ENCODE measurements at regions not wholly inside any gene's neighbourhood (a gene's known extent, or its start where the extent isn't known, plus 50 kb on each side); places are given as distances from the start of the nearest gene placed in this dataset.

DNA sequence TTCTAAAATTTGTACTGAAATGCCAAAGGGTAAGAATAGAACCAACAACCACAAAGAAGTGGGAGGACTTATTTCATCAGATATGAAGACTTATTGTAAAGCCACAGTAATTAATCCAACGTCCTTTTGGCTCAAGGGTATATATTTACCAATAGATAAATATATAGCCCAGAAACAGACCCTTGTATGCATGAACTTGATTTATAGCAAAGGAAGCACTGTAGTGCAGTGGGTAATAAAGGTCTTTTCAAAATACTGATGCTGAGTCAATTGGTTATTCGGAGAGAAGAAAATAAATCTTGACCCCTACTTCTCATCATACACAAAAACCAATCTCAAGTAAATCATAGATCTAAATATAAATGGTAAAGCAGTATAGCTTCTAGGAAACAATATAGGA is 200.5 kb upstream of the ST6GAL2 start:
- ATAC-seq: no peak

More for the DNA sequence above, 200.5 kb upstream of the ST6GAL2 start:
- DNase-seq (ENCODE audit: low spot score): no peak
- no peak for TF ChIP-seq REST (IDR thresholded peaks at IDR 0.05; ENCODE audit: unreplicated experiment)
- no peak for TF ChIP-seq ZNF114 (CRISPR knock-in tag; IDR thresholded peaks at IDR 0.05)
- TF ChIP-seq POLR2AphosphoS5 (IDR thresholded peaks at IDR 0.05; ENCODE audit: low read depth): no peak
- no peak for TF ChIP-seq EZH2phosphoT487 (IDR thresholded peaks at IDR 0.05; ENCODE audit: unreplicated experiment)
- TF ChIP-seq ZNF331 (CRISPR knock-in tag; IDR thresholded peaks at IDR 0.05; ENCODE audit: low read depth): no peak
- TF ChIP-seq JUNB (IDR thresholded peaks at IDR 0.05; ENCODE audit: unreplicated experiment): no peak
- TF ChIP-seq CREB1 (CRISPR knock-in tag; IDR thresholded peaks at IDR 0.05; ENCODE audit: low read depth): no peak
- no peak for TF ChIP-seq NANOG (IDR thresholded peaks at IDR 0.05; ENCODE audit: borderline replicate concordance)
- no peak for TF ChIP-seq EZH2 (IDR thresholded peaks at IDR 0.05; ENCODE audit: low read depth, unreplicated experiment)
- TF ChIP-seq ETS1 (IDR thresholded peaks at IDR 0.05): no peak
- no peak for TF ChIP-seq STAT1 (IDR thresholded peaks at IDR 0.05; ENCODE audit: unreplicated experiment)
- TF ChIP-seq, protein P1, sequence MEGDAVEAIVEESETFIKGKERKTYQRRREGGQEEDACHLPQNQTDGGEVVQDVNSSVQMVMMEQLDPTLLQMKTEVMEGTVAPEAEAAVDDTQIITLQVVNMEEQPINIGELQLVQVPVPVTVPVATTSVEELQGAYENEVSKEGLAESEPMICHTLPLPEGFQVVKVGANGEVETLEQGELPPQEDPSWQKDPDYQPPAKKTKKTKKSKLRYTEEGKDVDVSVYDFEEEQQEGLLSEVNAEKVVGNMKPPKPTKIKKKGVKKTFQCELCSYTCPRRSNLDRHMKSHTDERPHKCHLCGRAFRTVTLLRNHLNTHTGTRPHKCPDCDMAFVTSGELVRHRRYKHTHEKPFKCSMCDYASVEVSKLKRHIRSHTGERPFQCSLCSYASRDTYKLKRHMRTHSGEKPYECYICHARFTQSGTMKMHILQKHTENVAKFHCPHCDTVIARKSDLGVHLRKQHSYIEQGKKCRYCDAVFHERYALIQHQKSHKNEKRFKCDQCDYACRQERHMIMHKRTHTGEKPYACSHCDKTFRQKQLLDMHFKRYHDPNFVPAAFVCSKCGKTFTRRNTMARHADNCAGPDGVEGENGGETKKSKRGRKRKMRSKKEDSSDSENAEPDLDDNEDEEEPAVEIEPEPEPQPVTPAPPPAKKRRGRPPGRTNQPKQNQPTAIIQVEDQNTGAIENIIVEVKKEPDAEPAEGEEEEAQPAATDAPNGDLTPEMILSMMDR (conservative IDR thresholded peaks at IDR 0.05; ENCODE audit: low read depth in 2 of 2): no peak
- H3K36me3 ChIP-seq (ENCODE audit: insufficient read depth): no peaks in the 10 kb centered on the region
- Mint-ChIP-seq H3K4me1 (no peaks in the 10 kb centered on the region), H3K27me3 (ENCODE audit: insufficient read depth, low read depth, poor library complexity) (peaks cover 2% of the 10 kb centered on the region), H3K27ac (no peak overlapping the region), H3K9me3 (no peaks in the 10 kb centered on the region), H3K36me3 (ENCODE audit: low read depth) (no peaks in the 10 kb centered on the region), H3K4me3 (no peak overlapping the region)
- no peak overlapping the region for H3K4me2 ChIP-seq
- H3K9me2 ChIP-seq (ENCODE audit: insufficient read depth): no peaks in the 10 kb centered on the region; the same call in 1 of the 2 replicates
- H3K4me3 ChIP-seq: no peak overlapping the region
- no peaks in the 10 kb centered on the region for H3K27me3 ChIP-seq (ENCODE audit: insufficient read depth)
- H2AFZ ChIP-seq: no peak overlapping the region
- H3K4me1 ChIP-seq (ENCODE audit: insufficient read depth): no peaks in the 10 kb centered on the region
- no peaks in the 10 kb centered on the region for H4K20me1 ChIP-seq (replicated peaks; ENCODE audit: insufficient read depth)
- H3K27ac ChIP-seq (ENCODE audit: low read depth): no peak overlapping the region
- H3K79me2 ChIP-seq (replicated peaks; ENCODE audit: insufficient read depth): no peaks in the 10 kb centered on the region
- H3F3A ChIP-seq (replicated peaks; ENCODE audit: low read depth): no peaks in the 10 kb centered on the region
